Epithelial cell of esophagus (primary cell): ENCODE measurements at regions not wholly inside any gene's neighbourhood (a gene's known extent, or its start where the extent isn't known, plus 50 kb on each side); places are given as distances from the start of the nearest gene placed in this dataset.

Experiments used
- DNase-seq: peaks from one replicate; pipeline ENCODE4 v3.0.0; 2010; ENCODE audit warnings: low read depth
- H3K4me3 ChIP-seq: 2 replicates; pipeline ENCODE4 v1.5.1; 2011; ENCODE audit warnings: mild to moderate bottlenecking, low read length, control low read depth
- TF ChIP-seq, protein P1 (sequence below): IDR thresholded peaks from 2 replicates; pipeline ENCODE4 v1.5.1; 2011; ENCODE audit warnings: low read depth, mild to moderate bottlenecking, low read length, control low read depth, inconsistent platforms; ENCODE audit not compliant: insufficient read depth; ENCODE audit errors: missing control alignments

GRCh38 chr16:9545522-9546437, 454.3 kb downstream of the HAPSTR1 start:
- no peak overlapping the region for H3K4me3 ChIP-seq
- no peak for DNase-seq
- TF ChIP-seq, protein P1, sequence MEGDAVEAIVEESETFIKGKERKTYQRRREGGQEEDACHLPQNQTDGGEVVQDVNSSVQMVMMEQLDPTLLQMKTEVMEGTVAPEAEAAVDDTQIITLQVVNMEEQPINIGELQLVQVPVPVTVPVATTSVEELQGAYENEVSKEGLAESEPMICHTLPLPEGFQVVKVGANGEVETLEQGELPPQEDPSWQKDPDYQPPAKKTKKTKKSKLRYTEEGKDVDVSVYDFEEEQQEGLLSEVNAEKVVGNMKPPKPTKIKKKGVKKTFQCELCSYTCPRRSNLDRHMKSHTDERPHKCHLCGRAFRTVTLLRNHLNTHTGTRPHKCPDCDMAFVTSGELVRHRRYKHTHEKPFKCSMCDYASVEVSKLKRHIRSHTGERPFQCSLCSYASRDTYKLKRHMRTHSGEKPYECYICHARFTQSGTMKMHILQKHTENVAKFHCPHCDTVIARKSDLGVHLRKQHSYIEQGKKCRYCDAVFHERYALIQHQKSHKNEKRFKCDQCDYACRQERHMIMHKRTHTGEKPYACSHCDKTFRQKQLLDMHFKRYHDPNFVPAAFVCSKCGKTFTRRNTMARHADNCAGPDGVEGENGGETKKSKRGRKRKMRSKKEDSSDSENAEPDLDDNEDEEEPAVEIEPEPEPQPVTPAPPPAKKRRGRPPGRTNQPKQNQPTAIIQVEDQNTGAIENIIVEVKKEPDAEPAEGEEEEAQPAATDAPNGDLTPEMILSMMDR: no peak

DNA sequence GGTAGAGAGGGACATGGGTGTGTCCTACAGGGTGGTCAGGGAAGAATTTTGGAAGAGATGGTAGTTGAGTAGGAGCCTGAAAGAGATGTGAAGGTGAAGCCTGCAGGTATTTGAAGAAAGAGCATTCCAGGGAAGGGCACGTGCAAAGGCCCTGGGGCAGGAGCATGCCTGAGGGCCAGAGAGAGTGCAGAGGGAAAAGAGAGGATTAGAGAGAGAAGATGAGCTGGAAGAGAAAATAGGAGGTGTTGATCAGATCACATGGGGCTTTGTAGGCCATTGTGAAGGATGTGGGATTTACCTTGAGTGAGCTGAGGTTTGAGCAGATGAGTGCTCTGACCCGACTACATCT, 455.0 kb downstream of the HAPSTR1 start:
- H3K4me3 ChIP-seq: no peak overlapping the region
- DNase-seq: no peak
- TF ChIP-seq, protein P1: no peak

DNA sequence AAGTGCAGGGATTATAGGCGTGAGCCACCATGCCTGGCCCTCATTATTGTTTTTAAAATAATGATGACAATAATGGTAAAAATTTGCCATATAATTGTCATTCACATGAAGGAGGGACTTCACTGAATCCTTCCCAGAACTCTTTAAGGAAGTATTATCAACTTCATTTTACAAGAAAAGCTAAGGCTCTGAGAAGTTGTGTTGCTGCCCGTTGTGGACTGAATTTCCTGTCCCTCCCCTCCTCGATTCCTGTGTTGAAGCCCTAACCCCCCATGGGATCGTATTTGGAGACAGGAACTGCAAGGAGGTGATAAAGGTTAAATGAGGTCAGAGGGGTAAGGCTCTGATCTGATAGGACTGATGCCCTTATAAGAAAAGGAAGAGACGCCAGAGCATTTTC, 458.0 kb downstream of the HAPSTR1 start:
- H3K4me3 ChIP-seq: no peak overlapping the region
- TF ChIP-seq, protein P1: no peak
- no peak for DNase-seq

- TF ChIP-seq, protein P1: no peak
- no peak for DNase-seq
- no peak overlapping the region for H3K4me3 ChIP-seq
Measured at GRCh38 chr16:9555051-9555450, 463.6 kb downstream of the HAPSTR1 start.

DNA sequence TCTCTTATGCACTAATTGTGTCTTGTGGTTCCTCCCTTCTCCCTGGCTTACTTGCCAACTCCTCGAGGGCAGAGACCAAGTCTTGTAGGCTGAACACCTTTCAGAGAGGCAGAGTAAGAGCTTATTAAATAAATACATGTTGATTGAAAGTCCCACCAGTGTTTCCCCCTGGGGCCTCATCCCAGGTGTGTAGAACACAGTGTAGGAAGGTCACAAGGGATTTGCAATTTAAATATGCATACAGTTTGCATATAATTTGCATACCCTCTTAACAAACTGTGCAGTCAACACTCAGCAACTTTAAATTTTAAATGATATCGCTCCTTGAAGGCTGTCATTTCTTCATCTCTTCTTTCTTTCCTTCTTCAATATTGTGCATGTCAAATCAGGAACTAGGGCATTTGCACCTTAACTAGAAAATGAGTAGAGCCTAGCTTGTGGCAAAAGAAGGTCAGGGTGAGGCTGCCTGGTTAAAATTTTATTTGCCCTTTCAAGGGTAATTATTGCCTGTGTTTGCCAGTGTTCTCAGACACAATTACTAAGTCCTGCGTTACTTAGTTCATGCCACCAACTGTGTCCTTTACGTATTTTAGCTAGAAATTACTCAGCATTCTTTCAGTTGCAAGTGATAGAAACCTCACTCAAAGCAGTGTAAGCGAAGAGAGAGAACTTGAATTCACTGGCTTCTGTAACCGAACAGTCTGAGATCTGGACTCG, 465.7 kb downstream of the HAPSTR1 start:
- no peak for DNase-seq
- TF ChIP-seq, protein P1: no peak
- no peak overlapping the region for H3K4me3 ChIP-seq

GRCh38 chr16:9557713-9558112, 466.3 kb downstream of the HAPSTR1 start:
- DNase-seq: no peak
- no peak overlapping the region for H3K4me3 ChIP-seq
- TF ChIP-seq, protein P1: no peak
